Psoas muscle (tissue), 7 donors: ENCODE measurements at regions not wholly inside any gene's neighbourhood (a gene's known extent, or its start where the extent isn't known, plus 50 kb on each side); places are given as distances from the start of the nearest gene placed in this dataset.

Source experiments
- ATAC-seq, 4 donors: fragments of 200-7000 bp; cut with Tn5 transposase; one replicate each; pipeline ENCODE4 v1.9.1; 2020; ENCODE audit warnings: moderate library complexity in 3 of 4, mild to moderate bottlenecking in 2 of 4
- DNase-seq, 2 donors: peaks; one replicate each; pipeline ENCODE4 v3.0.0-alpha.2; 2020
- H3K27ac ChIP-seq: fragments of 200-600 bp; one replicate; pipeline ENCODE4 v1.8.0; 2022
- H3K27me3 ChIP-seq, 3 donors: fragments of 200-600 bp in 1 of 3; one replicate each; pipeline versions ENCODE4 v1.6.1 to v1.8.0; 2013 to 2022; ENCODE audit warnings: low read length in 2 of 3, mild to moderate bottlenecking in 2 of 3, moderate library complexity in 1 of 3; ENCODE audit not compliant: insufficient read depth in 3 of 3
- H3K36me3 ChIP-seq, 2 donors: fragments of 200-600 bp in 1 of 2; one replicate each; pipeline versions ENCODE4 v1.6.1 to v1.8.0; 2013 to 2022; ENCODE audit warnings: low read depth in 1 of 2, mild to moderate bottlenecking in 1 of 2, moderate library complexity in 1 of 2; ENCODE audit not compliant: insufficient read depth in 1 of 2
- H3K4me1 ChIP-seq: fragments of 200-600 bp; one replicate; pipeline ENCODE4 v1.8.0; 2022
- H3K4me3 ChIP-seq: fragments of 200-600 bp; one replicate; pipeline ENCODE4 v1.8.0; 2022; ENCODE audit warnings: mild to moderate bottlenecking
- H3K9me3 ChIP-seq: fragments of 200-600 bp; one replicate; pipeline ENCODE4 v1.8.0; 2022
- CTCF ChIP-seq: fragments of 200-600 bp; IDR thresholded peaks from one replicate; pipeline ENCODE4 v1.8.0; 2022; ENCODE audit warnings: antibody characterized with exemption
- WGBS, 3 donors: extraction: QIAGEN DNeasy Blood & Tissue Kit; methylation state at CpG; one replicate each; pipeline versions ENCODE4 v1.1.6 to v1.1.7; 2013; 5-methylcytosine and 5-hydroxymethylcytosine counted together
- intact Hi-C, 2 donors: fragments of 100-400 bp; cut with DNase I; formaldehyde crosslinking; loops; one replicate each; pipeline versions ENCODE4 v1.11.0 to v1.14.2; 2022
- donor health status: healthy with polysubstance abuse.
- donor health status: DM: no; HTN: no; CAD: no; lungs with moderate emphysema.
- donor health status: Bipolar disorder and iron deficiency.
- donor health status: healthy.
- donor health status: DM: yes; HTN: yes; CAD: no.
- donor health status: DM: no; HTN: no; CAD: no.
- donor health status: DM: yes; HTN: yes; CAD: no.

GRCh38 chr1:106676021-106676420 lies 380.5 kb upstream of the PRMT6 start:
- TF ChIP-seq CTCF: no peak
- 30 to 46% (median 40%) methylated on average over 2 of the region's 2 CpGs for WGBS, 3 donors
- Histone ChIP-seq H3K27me3 (no peaks in the 10 kb centered on the region), H3K9me3 (no peaks in the 10 kb centered on the region), H3K4me3 (no peak overlapping the region), H3K4me1 (no peaks in the 10 kb centered on the region), H3K27ac (no peak overlapping the region), H3K36me3 (no peaks in the 10 kb centered on the region)
- ATAC-seq: no peak
- no peak for DNase-seq
- intact Hi-C loops: loop anchor here in 1 of 2 donors (2.0 kb wide), 1 partner anchor 21 kb away; no protein-coding TSS in a partner anchor

GRCh38 chr1:106677181-106677580 lies 379.3 kb upstream of the PRMT6 start:
- no peak for TF ChIP-seq CTCF
- Histone ChIP-seq H3K36me3 (no peaks in the 10 kb centered on the region), H3K27ac (no peak overlapping the region), H3K4me1 (no peaks in the 10 kb centered on the region), H3K4me3 (no peak overlapping the region), H3K27me3 (no peaks in the 10 kb centered on the region), H3K9me3 (no peaks in the 10 kb centered on the region)
- WGBS, 3 donors: 78 to 90% (median 82%) methylated on average over 3 of the region's 3 CpGs
- ATAC-seq (no peak), DNase-seq (no peak)
- intact Hi-C loops: loop anchor here in 1 of 2 donors (2.0 kb wide), 1 partner anchor 20 kb away; no protein-coding TSS in a partner anchor

GRCh38 chr1:106677721-106678120 lies 378.8 kb upstream of the PRMT6 start:
- DNase-seq: no peak
- no peak overlapping the region for H3K4me3 ChIP-seq
- no peak for TF ChIP-seq CTCF
- WGBS, 3 donors: 29 to 37% (median 32%) methylated on average over 3 of the region's 3 CpGs
- no peak overlapping the region for H3K27ac ChIP-seq
- H3K9me3 ChIP-seq: no peaks in the 10 kb centered on the region
- H3K4me1 ChIP-seq: no peaks in the 10 kb centered on the region
- ATAC-seq: no peak
- no peaks in the 10 kb centered on the region for H3K36me3 ChIP-seq
- intact Hi-C loops: loop anchor here in 1 of 2 donors (2.0 kb wide), 1 partner anchor 19 kb away; no protein-coding TSS in a partner anchor
- no peaks in the 10 kb centered on the region for H3K27me3 ChIP-seq

GRCh38 chr1:106678279-106679050 lies 378.0 kb upstream of the PRMT6 start:
- ATAC-seq (no peak), DNase-seq (no peak)
- WGBS, 3 donors: 70 to 71% (median 70%) methylated on average over 3 of the region's 3 CpGs
- H3K27ac ChIP-seq: no peak overlapping the region
- no peaks in the 10 kb centered on the region for H3K27me3 ChIP-seq
- no peaks in the 10 kb centered on the region for H3K4me1 ChIP-seq
- TF ChIP-seq CTCF: no peak
- no peak overlapping the region for H3K4me3 ChIP-seq
- intact Hi-C loops: no loop called here
- no peaks in the 10 kb centered on the region for H3K9me3 ChIP-seq
- no peaks in the 10 kb centered on the region for H3K36me3 ChIP-seq
